Fibroblast of lung (primary cell): ENCODE measurements at regions not wholly inside any gene's neighbourhood (a gene's known extent, or its start where the extent isn't known, plus 50 kb on each side); places are given as distances from the start of the nearest gene placed in this dataset.

Experiments used
- CTCF ChIP-seq, 2 donors: IDR thresholded peaks in 1 of 2; conservative IDR thresholded peaks in 1 of 2; 1 replicate in 1 of 2; 2 replicates in 1 of 2; pipeline ENCODE4 v1.5.1; 2011 to 2012; ENCODE audit warnings: low read length in 2 of 2, control low read depth in 1 of 2, inconsistent platforms in 1 of 2, low read depth in 1 of 2, mild to moderate bottlenecking in 1 of 2
- EZH2 ChIP-seq: IDR thresholded peaks from 2 replicates; pipeline ENCODE4 v1.5.1; 2012; ENCODE audit warnings: low read length, control low read depth, mild to moderate bottlenecking; ENCODE audit errors: missing control alignments

DNA sequence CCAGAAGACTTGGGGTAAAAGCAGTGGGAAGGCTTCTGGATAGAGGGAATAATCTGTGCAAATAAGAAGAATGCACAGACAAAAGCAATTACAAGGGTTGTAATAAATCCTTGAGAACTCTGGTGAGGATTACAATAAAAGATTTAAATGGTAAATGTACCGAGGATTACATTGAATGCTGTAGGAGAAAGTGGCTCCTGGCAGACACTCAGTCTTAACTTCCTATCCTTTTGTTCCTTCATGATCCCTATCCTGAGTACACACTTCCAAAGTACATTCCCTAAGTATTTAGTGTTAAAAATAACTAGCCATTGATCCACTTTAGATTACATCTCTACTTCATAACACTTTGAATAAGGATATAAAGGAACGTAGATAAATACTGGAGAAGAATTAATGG lies 205.4 kb downstream of the SPATA18 start:
- TF ChIP-seq CTCF (conservative IDR thresholded peaks at IDR 0.05 in 1 of 2, IDR thresholded peaks at IDR 0.05 in 1 of 2; ENCODE audit: low read depth in 1 of 2, low read length in 2 of 2), result no peak
- no peak for TF ChIP-seq EZH2
